GM18517 (cell line): ENCODE measurements at regions not wholly inside any gene's neighbourhood (a gene's known extent, or its start where the extent isn't known, plus 50 kb on each side); places are given as distances from the start of the nearest gene placed in this dataset.

Source experiments
- ATAC-seq: cut with Tn5 transposase; IDR thresholded peaks from one replicate; pipeline ENCODE4 v1.9.1; 2021; ENCODE audit warnings: mild to moderate bottlenecking, moderate library complexity; ENCODE audit not compliant: unreplicated experiment

- no peak for ATAC-seq
Observed at GRCh38 chr2:71896385-71897136, 251.1 kb downstream of the CYP26B1 start.

GRCh38 chr2:71895320-71896161 is 252.1 kb downstream of the CYP26B1 start:
- ATAC-seq, result no peak

- ATAC-seq, result no peak
Observed at GRCh38 chr2:71894261-71894660, 253.4 kb downstream of the CYP26B1 start.

GRCh38 chr2:71893646-71894045 is 254.0 kb downstream of the CYP26B1 start:
- ATAC-seq, result no peak

- no peak for ATAC-seq
Observed at GRCh38 chr2:71892896-71893295, 254.8 kb downstream of the CYP26B1 start.

- no peak for ATAC-seq
Observed at GRCh38 chr2:71892423-71892730, 255.3 kb downstream of the CYP26B1 start.

GRCh38 chr2:71891719-71892422 is 255.8 kb downstream of the CYP26B1 start:
- ATAC-seq, result no peak

GRCh38 chr2:71891155-71891554 is 256.5 kb downstream of the CYP26B1 start:
- ATAC-seq, result no peak

- no peak for ATAC-seq
Observed at GRCh38 chr2:71889759-71890684, 257.6 kb downstream of the CYP26B1 start.

GRCh38 chr2:71888751-71889445 is 258.8 kb downstream of the CYP26B1 start:
- no peak for ATAC-seq

GRCh38 chr2:71887196-71887595 is 260.5 kb downstream of the CYP26B1 start:
- no peak for ATAC-seq

GRCh38 chr2:71886241-71886640 is 261.4 kb downstream of the CYP26B1 start:
- ATAC-seq, result no peak

- no peak for ATAC-seq
Observed at GRCh38 chr2:71884303-71885042, 263.2 kb downstream of the CYP26B1 start.

GRCh38 chr2:71882949-71883472 is 264.7 kb downstream of the CYP26B1 start:
- ATAC-seq, result no peak

- no peak for ATAC-seq
Observed at GRCh38 chr2:71882236-71882946, 265.3 kb downstream of the CYP26B1 start.

GRCh38 chr2:71880846-71881610 is 266.6 kb downstream of the CYP26B1 start:
- no peak for ATAC-seq

GRCh38 chr2:71880287-71880686 is 267.4 kb downstream of the CYP26B1 start:
- no peak for ATAC-seq
